ENCODE measurements at regions not wholly inside any gene's neighbourhood (a gene's known extent, or its start where the extent isn't known, plus 50 kb on each side); places are given as distances from the start of the nearest gene placed in this dataset.

- TF ChIP-seq POLR2A (IDR thresholded peaks at IDR 0.05; ENCODE audit: extremely low read depth, insufficient read length), result no peak
- no peak for TF ChIP-seq CTCF (IDR thresholded peaks at IDR 0.05; ENCODE audit: low read depth, low read length)
Observed at GRCh38 chr13:71169180-71169579, 697.8 kb downstream of the DACH1 start.

Measured in NB4 (cell line).